ENCODE measurements at regions not wholly inside any gene's neighbourhood (a gene's known extent, or its start where the extent isn't known, plus 50 kb on each side); places are given as distances from the start of the nearest gene placed in this dataset.
"Not testable (repeated sequence)": the region's sequence is repeated elsewhere in the genome, so short reads cannot be mapped to it uniquely, and the experiment has no call there.

DNA sequence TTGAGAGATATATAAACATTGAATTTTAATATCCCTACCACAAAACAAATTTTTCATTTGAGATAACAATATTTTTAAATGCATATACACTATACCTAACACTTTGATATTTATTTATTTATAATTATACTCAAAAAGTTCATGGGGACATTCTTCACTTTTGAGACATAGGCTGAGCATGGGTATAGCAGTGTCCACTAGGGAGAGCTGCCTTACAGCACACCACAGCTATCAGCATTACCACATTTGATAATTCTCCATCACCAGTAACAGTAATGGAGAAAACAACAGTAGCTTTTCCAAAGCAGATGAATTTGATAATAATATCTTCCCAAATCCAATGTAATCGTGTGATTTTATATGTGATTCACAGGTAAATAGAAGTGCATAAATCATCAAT is 626.1 kb downstream of the DACH1 start:
- no peak overlapping the region for H3K4me3 ChIP-seq (ENCODE audit: low read length)
- DNase-seq (ENCODE audit: low read depth, low spot score), result no peak

GRCh38 chr13:71237332-71237731 is 629.7 kb downstream of the DACH1 start:
- DNase-seq (ENCODE audit: low read depth, low spot score), result no peak
- no peak overlapping the region for H3K4me3 ChIP-seq (ENCODE audit: low read length)

DNA sequence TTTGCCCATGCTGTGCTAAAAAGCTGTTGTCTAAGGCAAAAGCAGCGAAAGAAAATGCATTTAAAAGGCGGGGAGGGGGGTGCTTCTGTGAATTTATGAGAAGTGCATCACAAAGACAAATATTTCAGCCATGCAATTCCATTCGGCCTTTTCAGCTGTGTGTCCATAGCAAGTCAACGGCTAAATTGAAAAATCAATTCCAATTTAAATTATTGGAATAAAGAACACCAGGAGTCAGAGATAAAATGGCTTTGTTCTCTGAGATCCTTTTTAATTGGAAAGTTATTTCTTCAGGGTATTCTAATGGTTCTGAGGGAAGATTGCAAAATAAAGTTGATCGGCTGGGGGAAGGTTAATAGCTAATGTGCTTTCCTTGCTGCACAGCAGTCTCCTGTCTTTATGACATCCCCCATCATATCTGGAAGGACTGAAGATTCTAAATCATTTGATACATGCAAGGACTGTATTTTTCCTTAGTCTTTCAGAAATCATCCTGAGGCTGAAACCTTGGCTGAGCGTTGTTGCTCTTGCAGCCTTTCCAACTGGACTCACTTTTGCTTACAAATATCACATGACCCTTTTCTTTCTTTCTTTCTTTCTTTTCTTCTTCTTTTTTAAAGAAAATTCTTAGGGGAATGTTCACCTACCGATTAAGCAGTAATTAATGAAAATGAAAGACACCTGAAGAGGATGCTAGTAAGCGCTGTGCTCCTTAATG is 647.1 kb downstream of the DACH1 start:
- H3K4me3 ChIP-seq (ENCODE audit: low read length), result no peak overlapping the region
- DNase-seq (ENCODE audit: low read depth, low spot score), result no peak

- no peak overlapping the region for H3K4me3 ChIP-seq (ENCODE audit: low read length)
- DNase-seq (ENCODE audit: low read depth, low spot score), result peak; percentile 1
Measured at GRCh38 chr13:71218960-71219359, 648.0 kb downstream of the DACH1 start.

DNA sequence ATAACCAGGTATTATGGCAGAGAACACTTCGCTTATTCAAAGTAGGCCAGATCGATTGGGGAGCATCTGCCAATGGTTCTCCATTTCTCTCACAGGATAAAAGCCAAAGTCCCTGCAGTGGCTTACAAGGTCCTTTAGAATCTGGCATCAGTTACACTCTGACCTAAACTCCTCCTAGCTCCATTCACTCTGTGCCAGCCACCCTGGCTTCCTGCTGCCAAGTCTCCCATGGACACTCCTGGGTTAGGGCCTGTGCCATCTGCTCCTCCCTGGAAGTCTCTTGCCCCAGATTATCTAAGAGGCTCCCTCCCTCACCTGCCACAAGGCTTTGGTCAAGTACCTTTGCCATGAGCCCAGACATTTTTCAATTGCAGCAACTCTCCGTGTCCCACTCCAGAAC is 649.2 kb downstream of the DACH1 start:
- no peak overlapping the region for H3K4me3 ChIP-seq (ENCODE audit: low read length)

GRCh38 chr13:71214821-71215220 is 652.2 kb downstream of the DACH1 start:
- no peak overlapping the region for H3K4me3 ChIP-seq (ENCODE audit: low read length)
- no peak for DNase-seq (ENCODE audit: low read depth, low spot score)

More for the DNA sequence above, 649.2 kb downstream of the DACH1 start:
- no peak for DNase-seq (ENCODE audit: low read depth, low spot score)

- no peak for DNase-seq (ENCODE audit: low read depth, low spot score)
- H3K4me3 ChIP-seq (ENCODE audit: low read length), result no peak overlapping the region
Measured at GRCh38 chr13:71214357-71214756, 652.6 kb downstream of the DACH1 start.

- H3K4me3 ChIP-seq (ENCODE audit: low read length), result no peak overlapping the region
- DNase-seq (ENCODE audit: low read depth, low spot score), result no peak
Measured at GRCh38 chr13:71213252-71213821, 653.7 kb downstream of the DACH1 start.

DNA sequence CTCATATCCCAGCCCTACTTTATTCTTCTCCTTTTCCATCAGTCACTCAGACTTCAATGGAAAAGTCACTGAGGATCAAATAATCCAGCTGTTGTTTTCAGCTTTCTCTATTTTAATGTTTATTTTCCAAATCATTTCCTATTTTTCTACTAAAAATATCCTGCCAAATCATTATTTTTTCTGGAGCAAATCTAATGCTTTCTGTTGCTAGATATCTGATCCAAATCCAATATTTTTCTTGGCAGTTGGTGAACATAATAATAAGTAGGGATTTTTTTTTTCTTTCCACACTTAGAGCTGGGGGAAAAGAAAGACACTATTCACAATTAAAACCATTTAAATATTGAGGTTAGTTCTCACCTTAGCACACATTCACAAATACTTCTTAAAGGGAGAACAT is 656.1 kb downstream of the DACH1 start:
- H3K4me3 ChIP-seq (ENCODE audit: low read length), result no peak overlapping the region
- DNase-seq (ENCODE audit: low read depth, low spot score), result no peak

DNA sequence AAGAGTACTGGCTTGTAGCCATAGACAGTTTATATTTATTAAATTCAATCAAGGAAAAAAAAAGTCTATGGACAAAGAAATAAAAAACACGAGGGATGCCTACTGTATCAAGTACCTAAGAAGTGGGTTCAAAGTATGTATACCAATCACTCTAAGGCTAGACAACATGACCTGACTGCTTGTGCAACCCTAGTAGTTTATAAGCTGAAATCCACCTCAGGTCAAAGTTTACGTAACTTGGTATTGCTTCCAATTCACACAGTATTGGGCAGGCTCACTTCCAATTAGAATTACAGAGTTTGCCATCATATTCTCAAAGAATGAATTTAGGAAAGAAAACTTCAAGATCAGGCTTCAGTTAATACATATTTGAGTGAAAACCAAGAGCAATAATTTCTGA is 657.8 kb downstream of the DACH1 start:
- no peak overlapping the region for H3K4me3 ChIP-seq (ENCODE audit: low read length)
- DNase-seq (ENCODE audit: low read depth, low spot score), result no peak

DNA sequence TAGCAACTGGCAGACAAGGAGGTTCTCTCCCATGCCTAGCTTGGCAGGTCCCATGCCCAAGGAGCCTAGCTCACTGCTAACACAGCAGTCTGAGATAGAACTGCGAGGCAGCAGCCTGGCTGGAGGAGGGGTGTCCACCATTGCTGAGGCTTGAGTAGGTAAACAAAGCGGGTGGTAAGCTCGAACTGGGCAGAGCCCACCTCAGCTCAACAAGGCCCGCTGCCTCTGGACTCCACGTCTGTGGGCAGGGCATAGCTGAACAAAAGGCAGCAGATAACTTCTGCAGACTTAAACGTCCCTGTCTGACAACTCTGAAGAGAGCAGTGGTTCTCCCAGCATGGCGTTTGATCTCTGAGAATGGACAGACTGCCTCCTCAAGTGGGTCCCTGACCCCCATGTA is 682.4 kb downstream of the DACH1 start:
- DNase-seq (ENCODE audit: low read depth, low spot score); H3K4me3 ChIP-seq (ENCODE audit: low read length): not testable (repeated sequence)

- not testable (repeated sequence) for H3K4me3 ChIP-seq (ENCODE audit: low read length); DNase-seq (ENCODE audit: low read depth, low spot score)
Measured at GRCh38 chr13:71183352-71183751, 683.7 kb downstream of the DACH1 start.

- no peak for DNase-seq (ENCODE audit: low read depth, low spot score)
Measured at GRCh38 chr13:71171740-71172139, 695.3 kb downstream of the DACH1 start.

GRCh38 chr13:71169180-71169579 is 697.8 kb downstream of the DACH1 start:
- H3K4me3 ChIP-seq (ENCODE audit: low read length), result no peak overlapping the region
- DNase-seq (ENCODE audit: low read depth, low spot score), result no peak

More at GRCh38 chr13:71171740-71172139, 695.3 kb downstream of the DACH1 start:
- H3K4me3 ChIP-seq (ENCODE audit: low read length), result no peak overlapping the region

DNA sequence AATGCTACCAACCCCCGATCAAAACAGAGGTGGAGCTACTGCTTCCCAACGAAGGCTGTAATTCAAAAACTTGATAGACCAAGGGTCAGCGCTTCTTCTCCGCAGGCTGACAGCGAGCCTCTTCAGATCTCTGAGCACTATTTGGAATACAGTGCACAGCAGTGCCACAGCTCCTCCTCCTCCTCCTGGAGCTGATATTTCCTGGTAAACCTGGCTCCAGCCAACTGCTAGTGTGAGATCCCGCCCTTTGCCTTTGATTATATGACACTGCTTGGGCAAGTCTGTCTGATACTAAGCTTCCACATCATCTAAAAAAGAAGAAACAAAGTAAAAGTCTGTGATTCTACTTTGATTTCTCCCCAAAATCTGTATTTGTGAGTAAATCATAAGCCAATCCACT is 710.5 kb downstream of the DACH1 start:
- DNase-seq (ENCODE audit: low read depth, low spot score), result no peak
- H3K4me3 ChIP-seq (ENCODE audit: low read length), result no peak overlapping the region

DNA sequence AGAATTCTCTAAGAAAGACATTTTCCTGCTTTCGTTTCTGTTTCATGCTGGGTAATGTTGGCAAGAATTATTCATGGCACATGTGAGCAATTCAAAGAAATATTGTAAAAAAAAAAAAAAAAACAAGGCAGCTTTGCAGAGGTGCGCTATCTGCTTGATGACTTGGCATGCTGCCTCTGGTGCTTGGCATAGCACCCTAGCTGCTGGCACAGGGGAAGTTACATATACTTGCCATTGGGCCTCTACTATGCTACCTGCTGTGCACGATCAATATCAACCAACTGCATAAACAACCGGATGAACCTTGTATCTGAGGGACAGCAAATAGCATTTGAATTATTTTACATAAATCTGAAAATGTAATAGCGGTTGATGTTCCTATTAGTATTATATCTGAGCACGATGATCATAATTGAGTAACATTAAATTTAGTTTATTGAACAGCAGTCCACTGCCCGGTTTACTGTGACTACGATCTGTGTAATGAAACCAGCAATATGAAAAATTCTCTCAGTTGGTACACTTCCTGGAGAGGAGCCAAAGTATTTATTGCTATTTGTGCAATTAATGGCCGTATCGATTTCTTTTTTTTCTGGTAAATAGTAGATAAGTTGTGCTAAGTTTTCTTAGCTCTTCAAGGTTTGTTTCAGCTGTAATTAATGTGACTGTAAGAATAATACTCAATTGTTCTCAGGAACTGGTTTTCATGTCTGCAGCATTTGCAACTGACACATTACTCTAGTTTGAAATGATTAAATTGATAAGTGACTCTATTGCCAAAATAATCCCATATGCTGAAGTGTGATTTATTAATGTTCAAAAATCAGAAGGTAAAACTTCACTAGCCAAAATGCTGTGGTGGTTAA is 717.3 kb downstream of the DACH1 start:
- H3K4me3 ChIP-seq (ENCODE audit: low read length), result no peak overlapping the region
- DNase-seq (ENCODE audit: low read depth, low spot score), result no peak

- no peak overlapping the region for H3K4me3 ChIP-seq (ENCODE audit: low read length)
- no peak for DNase-seq (ENCODE audit: low read depth, low spot score)
Measured at GRCh38 chr13:71149046-71149445, 718.0 kb downstream of the DACH1 start.

- no peak for DNase-seq (ENCODE audit: low read depth, low spot score)
- H3K4me3 ChIP-seq (ENCODE audit: low read length), result no peak overlapping the region
Measured at GRCh38 chr13:71148396-71148795, 718.6 kb downstream of the DACH1 start.

DNA sequence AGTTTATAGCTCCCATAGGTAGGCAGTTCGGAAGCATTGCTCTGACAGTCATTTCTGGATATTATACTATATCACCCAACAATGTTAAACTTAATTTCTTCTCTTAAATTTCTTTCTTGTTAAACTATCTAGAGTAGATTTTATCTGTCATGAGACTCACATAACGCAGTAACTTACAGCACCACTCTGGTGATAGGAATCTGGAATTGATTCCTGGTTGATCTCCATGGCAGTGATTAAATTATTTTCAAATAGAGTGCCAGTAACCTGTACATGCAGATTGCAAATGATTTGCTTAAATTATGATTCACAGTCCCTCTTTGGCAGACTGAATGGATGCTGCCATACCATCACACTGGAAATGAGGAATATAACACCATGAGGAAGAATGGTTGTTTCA is 722.1 kb downstream of the DACH1 start:
- no peak overlapping the region for H3K4me3 ChIP-seq (ENCODE audit: low read length)
- DNase-seq (ENCODE audit: low read depth, low spot score), result no peak

DNA sequence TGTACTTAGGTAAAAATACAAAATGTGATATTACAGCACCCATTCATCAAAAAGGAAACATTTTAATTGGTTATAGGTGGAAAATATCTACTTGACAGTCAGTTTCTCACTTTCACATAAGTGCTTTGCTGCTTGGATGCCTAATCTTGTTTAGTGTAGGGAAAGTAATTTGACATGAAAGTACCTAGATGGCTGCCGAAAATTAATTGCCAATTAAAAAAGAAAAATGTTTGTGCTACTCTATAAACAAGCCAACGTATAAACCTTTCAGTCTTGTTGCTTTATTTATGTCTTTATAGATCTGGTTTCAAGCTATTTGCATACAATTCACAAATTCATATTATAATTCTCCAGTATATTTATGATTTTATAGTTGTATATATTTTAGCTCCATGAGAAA is 729.9 kb downstream of the DACH1 start:
- no peak overlapping the region for H3K4me3 ChIP-seq (ENCODE audit: low read length)
- DNase-seq (ENCODE audit: low read depth, low spot score), result no peak

Measured in Jurkat, Clone E6-1 (cell line).